HG03442 (cell line): ENCODE measurements at regions not wholly inside any gene's neighbourhood (a gene's known extent, or its start where the extent isn't known, plus 50 kb on each side); places are given as distances from the start of the nearest gene placed in this dataset.
"Not testable (repeated sequence)": the region's sequence is repeated elsewhere in the genome, so short reads cannot be mapped to it uniquely, and the experiment has no call there.

ENCODE experiments used
- ATAC-seq: cut with Tn5 transposase; IDR thresholded peaks from one replicate; pipeline ENCODE4 v1.9.1; 2021; ENCODE audit warnings: mild to moderate bottlenecking, moderate library complexity; ENCODE audit not compliant: unreplicated experiment

- ATAC-seq = no peak
Observed at GRCh38 chr5:90071656-90072055, 337.9 kb downstream of the CETN3 start.

- no peak for ATAC-seq
Observed at GRCh38 chr5:90071066-90071465, 338.5 kb downstream of the CETN3 start.

- ATAC-seq = no peak
Observed at GRCh38 chr5:90066920-90067319, 342.6 kb downstream of the CETN3 start.

GRCh38 chr5:90056911-90057705 lies 352.4 kb downstream of the CETN3 start:
- no peak for ATAC-seq

GRCh38 chr5:90055831-90056328 lies 353.7 kb downstream of the CETN3 start:
- no peak for ATAC-seq

- no peak for ATAC-seq
Observed at GRCh38 chr5:90054612-90055011, 354.9 kb downstream of the CETN3 start.

GRCh38 chr5:90051756-90052155 lies 357.8 kb downstream of the CETN3 start:
- no peak for ATAC-seq

- no peak for ATAC-seq
Observed at GRCh38 chr5:90050103-90050502, 359.5 kb downstream of the CETN3 start.

GRCh38 chr5:90047113-90047512 lies 362.4 kb downstream of the CETN3 start:
- ATAC-seq = no peak

GRCh38 chr5:90040082-90040481 lies 369.5 kb downstream of the CETN3 start:
- not testable (repeated sequence) for ATAC-seq

- no peak for ATAC-seq
Observed at GRCh38 chr5:90037646-90038045, 371.9 kb downstream of the CETN3 start.

- peak; percentile 52 for ATAC-seq
Observed at GRCh38 chr5:90022711-90023053, 386.9 kb downstream of the CETN3 start.

GRCh38 chr5:90022002-90022710 lies 387.4 kb downstream of the CETN3 start:
- no peak for ATAC-seq

- ATAC-seq = peak; percentile 98
Observed at GRCh38 chr5:90020575-90021538, 388.7 kb downstream of the CETN3 start.

GRCh38 chr5:90017239-90017638 lies 392.3 kb downstream of the CETN3 start:
- ATAC-seq = no peak

- peak; percentile 93 for ATAC-seq
Observed at GRCh38 chr5:90015584-90016018, 394.0 kb downstream of the CETN3 start.

- ATAC-seq = peak; percentile 75
Observed at GRCh38 chr5:90014420-90014819, 395.1 kb downstream of the CETN3 start.

GRCh38 chr5:90000351-90000750 lies 409.2 kb downstream of the CETN3 start:
- ATAC-seq = no peak

GRCh38 chr5:89998519-89999305 lies 410.8 kb downstream of the CETN3 start:
- ATAC-seq = no peak

GRCh38 chr5:89996890-89997289 lies 412.7 kb downstream of the CETN3 start:
- ATAC-seq = no peak
